Suprapubic skin (tissue), 4 donors: ENCODE measurements at regions not wholly inside any gene's neighbourhood (a gene's known extent, or its start where the extent isn't known, plus 50 kb on each side); places are given as distances from the start of the nearest gene placed in this dataset.

Experiments used
- CTCF ChIP-seq, 2 donors: fragments of 200-600 bp in 1 of 2; fragments of 450-650 bp in 1 of 2; sonication (generic) in 1 of 2; IDR thresholded peaks; one replicate each; pipeline ENCODE4 v1.5.1; 2016 to 2019; ENCODE audit warnings: antibody characterized with exemption in 2 of 2, mild to moderate bottlenecking in 1 of 2, moderate library complexity in 1 of 2
- EP300 ChIP-seq: sonication (generic); formaldehyde crosslinking; IDR thresholded peaks from one replicate; pipeline ENCODE4 v1.6.1; 2017; ENCODE audit warnings: antibody characterized with exemption
- POLR2A ChIP-seq, 2 donors: fragments of 450-650 bp; IDR thresholded peaks; one replicate each; pipeline ENCODE4 v1.6.1; 2017; ENCODE audit warnings: antibody characterized with exemption in 2 of 2, mild to moderate bottlenecking in 2 of 2, moderate library complexity in 2 of 2
- POLR2AphosphoS5 ChIP-seq, 3 donors: sonication (generic); formaldehyde crosslinking; IDR thresholded peaks; one replicate each; pipeline ENCODE4 v1.6.1; 2017; ENCODE audit warnings: antibody characterized with exemption in 3 of 3

- TF ChIP-seq CTCF (IDR thresholded peaks at IDR 0.05) (no peak), POLR2AphosphoS5 (IDR thresholded peaks at IDR 0.05) (no peak), POLR2A (IDR thresholded peaks at IDR 0.05) (no peak), EP300 (no peak)
Measured at GRCh38 chr20:24210356-24210755, 221.8 kb upstream of the GGTLC1 start.
